DND-41 (cell line): ENCODE measurements at regions not wholly inside any gene's neighbourhood (a gene's known extent, or its start where the extent isn't known, plus 50 kb on each side); places are given as distances from the start of the nearest gene placed in this dataset.

ENCODE experiments used
- ATAC-seq: fragments of 200-7000 bp; cut with Tn5 transposase; 3 replicates; pipeline ENCODE4 v1.9.1; 2021; ENCODE audit warnings: low read depth; ENCODE audit not compliant: insufficient read depth
- DNase-seq: peaks from one replicate; pipeline ENCODE4 v3.0.0-alpha.2; 2020
- H2AFZ ChIP-seq: 2 replicates; pipeline ENCODE4 v1.6.0; 2012; ENCODE audit warnings: low read depth, low read length
- H3K27ac ChIP-seq: 2 replicates; pipeline ENCODE4 v1.5.1; 2012; ENCODE audit warnings: low read length, inconsistent platforms
- H3K27me3 ChIP-seq: fragments of 200-600 bp; sonication (generic); 2 replicates; pipeline ENCODE4 v1.6.0; 2012; ENCODE audit warnings: low read length, mild to moderate bottlenecking, inconsistent platforms; ENCODE audit not compliant: insufficient read depth, poor library complexity
- H3K36me3 ChIP-seq: 2 replicates; pipeline ENCODE4 v1.5.1; 2012; ENCODE audit warnings: low read length, inconsistent platforms; ENCODE audit not compliant: insufficient read depth
- H3K4me1 ChIP-seq: 2 replicates; pipeline ENCODE4 v1.5.1; 2012; ENCODE audit warnings: mild to moderate bottlenecking, low read length; ENCODE audit not compliant: insufficient read depth
- H3K4me2 ChIP-seq: 2 replicates; pipeline ENCODE4 v1.6.0; 2012; ENCODE audit warnings: mild to moderate bottlenecking, moderate library complexity, low read length, inconsistent platforms; ENCODE audit not compliant: insufficient read depth
- H3K4me3 ChIP-seq, 2 experiments: fragments of 200-600 bp in 1 of 2; shearing (Covaris generic) in 1 of 2; 2 replicates each; pipeline ENCODE4 v1.5.1; 2012 to 2016; ENCODE audit warnings: inconsistent platforms in 2 of 2, low read length in 2 of 2, mild to moderate bottlenecking in 2 of 2, low read depth in 1 of 2, moderate library complexity in 1 of 2
- H3K79me2 ChIP-seq: 2 replicates; pipeline ENCODE4 v1.6.0; 2012; ENCODE audit warnings: low read length, inconsistent platforms; ENCODE audit not compliant: insufficient read depth
- H3K9ac ChIP-seq: 2 replicates; pipeline ENCODE4 v1.6.0; 2012; ENCODE audit warnings: low read depth, mild to moderate bottlenecking, inconsistent platforms, low read length, moderate library complexity
- H3K9me3 ChIP-seq: 2 replicates; pipeline ENCODE4 v1.5.1; 2012; ENCODE audit warnings: low read length, moderate library complexity, mild to moderate bottlenecking, inconsistent platforms; ENCODE audit not compliant: insufficient read depth, severe bottlenecking
- H4K20me1 ChIP-seq: 2 replicates; pipeline ENCODE4 v1.6.0; 2012; ENCODE audit warnings: low read length; ENCODE audit not compliant: insufficient read depth
- EZH2 ChIP-seq: IDR thresholded peaks from 3 replicates; pipeline ENCODE4 v1.6.1; 2012; ENCODE audit warnings: borderline replicate concordance, low read depth, mild to moderate bottlenecking, moderate library complexity, low read length, inconsistent platforms; ENCODE audit not compliant: severe bottlenecking
- TF ChIP-seq, protein P1 (sequence below): IDR thresholded peaks from 2 replicates; pipeline ENCODE4 v1.5.1; 2012; ENCODE audit warnings: borderline replicate concordance, low read length, moderate library complexity, mild to moderate bottlenecking; ENCODE audit not compliant: poor library complexity, severe bottlenecking; ENCODE audit errors: extremely low read depth

DNA sequence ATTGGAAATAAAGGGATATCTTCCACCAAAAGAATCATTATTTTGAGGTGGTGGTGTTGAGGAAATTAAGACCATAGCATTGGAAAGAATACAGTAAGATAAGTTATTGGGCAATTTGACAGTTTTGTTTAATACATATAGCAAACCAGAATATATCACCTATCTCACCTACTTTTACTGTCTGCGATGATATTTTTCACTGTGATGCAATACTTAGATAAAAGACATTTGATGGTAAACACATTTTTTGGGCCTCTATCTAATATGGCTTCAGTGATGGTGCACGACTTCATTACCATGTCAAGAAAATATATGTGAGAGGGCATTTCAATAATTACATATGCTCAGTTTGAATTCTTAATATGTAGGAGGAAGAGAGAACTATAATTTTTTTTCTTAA, 93.7 kb upstream of the MAGI2 start:
- Histone ChIP-seq H3K4me1 (no peaks in the 10 kb centered on the region), H3K9me3 (no peaks in the 10 kb centered on the region), H3K9ac (no peak overlapping the region), H3K4me3 (no peak overlapping the region), H3K36me3 (no peaks in the 10 kb centered on the region), H3K27me3 (no peaks in the 10 kb centered on the region), H3K4me2 (no peak overlapping the region), H2AFZ (no peak overlapping the region), H4K20me1 (no peaks in the 10 kb centered on the region), H3K79me2 (no peaks in the 10 kb centered on the region), H3K27ac (no peak overlapping the region)
- TF ChIP-seq, protein P1, sequence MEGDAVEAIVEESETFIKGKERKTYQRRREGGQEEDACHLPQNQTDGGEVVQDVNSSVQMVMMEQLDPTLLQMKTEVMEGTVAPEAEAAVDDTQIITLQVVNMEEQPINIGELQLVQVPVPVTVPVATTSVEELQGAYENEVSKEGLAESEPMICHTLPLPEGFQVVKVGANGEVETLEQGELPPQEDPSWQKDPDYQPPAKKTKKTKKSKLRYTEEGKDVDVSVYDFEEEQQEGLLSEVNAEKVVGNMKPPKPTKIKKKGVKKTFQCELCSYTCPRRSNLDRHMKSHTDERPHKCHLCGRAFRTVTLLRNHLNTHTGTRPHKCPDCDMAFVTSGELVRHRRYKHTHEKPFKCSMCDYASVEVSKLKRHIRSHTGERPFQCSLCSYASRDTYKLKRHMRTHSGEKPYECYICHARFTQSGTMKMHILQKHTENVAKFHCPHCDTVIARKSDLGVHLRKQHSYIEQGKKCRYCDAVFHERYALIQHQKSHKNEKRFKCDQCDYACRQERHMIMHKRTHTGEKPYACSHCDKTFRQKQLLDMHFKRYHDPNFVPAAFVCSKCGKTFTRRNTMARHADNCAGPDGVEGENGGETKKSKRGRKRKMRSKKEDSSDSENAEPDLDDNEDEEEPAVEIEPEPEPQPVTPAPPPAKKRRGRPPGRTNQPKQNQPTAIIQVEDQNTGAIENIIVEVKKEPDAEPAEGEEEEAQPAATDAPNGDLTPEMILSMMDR: no peak
- TF ChIP-seq EZH2: no peak
- DNase-seq: no peak
- no peak for ATAC-seq

DNA sequence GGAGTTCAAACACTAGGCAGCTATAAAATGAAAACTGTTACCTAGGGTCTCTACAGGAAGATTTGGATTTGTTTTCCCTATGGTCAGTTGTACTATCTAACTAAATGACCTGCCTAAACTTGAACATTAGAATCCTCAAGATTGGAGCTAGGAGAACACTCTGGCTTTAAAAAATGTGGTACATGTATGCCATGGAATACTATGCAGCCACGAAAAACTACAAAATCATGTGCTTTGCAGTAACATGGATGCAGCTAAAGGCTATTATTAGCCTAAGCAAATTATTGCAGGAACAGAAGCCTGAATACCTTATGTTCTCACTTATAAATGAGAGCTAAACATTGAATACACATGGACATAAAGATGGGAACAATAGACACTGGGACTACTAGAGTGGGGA, 87.1 kb upstream of the MAGI2 start:
- H3K79me2 ChIP-seq: no peaks in the 10 kb centered on the region
- no peak overlapping the region for H3K9ac ChIP-seq
- DNase-seq (no peak), ATAC-seq (no peak)
- H3K27ac ChIP-seq: no peak overlapping the region
- H3K9me3 ChIP-seq: no peaks in the 10 kb centered on the region
- no peak overlapping the region for H3K4me3 ChIP-seq
- no peak for TF ChIP-seq EZH2
- TF ChIP-seq, protein P1: no peak
- no peaks in the 10 kb centered on the region for H3K36me3 ChIP-seq
- no peak overlapping the region for H2AFZ ChIP-seq
- H3K27me3 ChIP-seq: no peaks in the 10 kb centered on the region
- no peaks in the 10 kb centered on the region for H3K4me1 ChIP-seq
- no peak overlapping the region for H3K4me2 ChIP-seq
- no peaks in the 10 kb centered on the region for H4K20me1 ChIP-seq

DNA sequence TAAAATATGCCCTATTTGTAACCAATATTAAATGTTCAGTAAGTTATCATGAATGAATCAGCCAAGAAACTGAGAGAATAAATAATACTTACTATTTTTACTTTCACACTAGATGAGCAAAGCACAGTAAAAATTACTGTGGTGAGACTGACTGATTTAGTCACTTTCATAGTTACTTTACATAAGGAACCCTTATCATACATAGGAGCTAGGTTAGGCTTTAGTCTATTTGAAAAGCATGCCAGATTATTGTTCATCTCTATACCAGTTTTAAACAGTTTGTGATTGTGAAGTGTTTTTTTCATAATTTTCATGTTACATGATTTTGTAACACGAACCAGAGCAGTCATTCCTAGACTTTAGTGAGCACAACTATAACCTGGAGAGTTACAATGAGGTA, 80.7 kb upstream of the MAGI2 start:
- H3K79me2 ChIP-seq: no peaks in the 10 kb centered on the region
- no peaks in the 10 kb centered on the region for H3K36me3 ChIP-seq
- no peak overlapping the region for H3K4me2 ChIP-seq
- DNase-seq (no peak), ATAC-seq (no peak)
- no peaks in the 10 kb centered on the region for H3K9me3 ChIP-seq
- H4K20me1 ChIP-seq: no peaks in the 10 kb centered on the region
- no peak overlapping the region for H3K27ac ChIP-seq
- H2AFZ ChIP-seq: no peak overlapping the region
- H3K27me3 ChIP-seq: no peaks in the 10 kb centered on the region
- TF ChIP-seq EZH2: no peak
- TF ChIP-seq, protein P1: no peak
- no peak overlapping the region for H3K4me3 ChIP-seq
- no peaks in the 10 kb centered on the region for H3K4me1 ChIP-seq
- no peak overlapping the region for H3K9ac ChIP-seq

DNA sequence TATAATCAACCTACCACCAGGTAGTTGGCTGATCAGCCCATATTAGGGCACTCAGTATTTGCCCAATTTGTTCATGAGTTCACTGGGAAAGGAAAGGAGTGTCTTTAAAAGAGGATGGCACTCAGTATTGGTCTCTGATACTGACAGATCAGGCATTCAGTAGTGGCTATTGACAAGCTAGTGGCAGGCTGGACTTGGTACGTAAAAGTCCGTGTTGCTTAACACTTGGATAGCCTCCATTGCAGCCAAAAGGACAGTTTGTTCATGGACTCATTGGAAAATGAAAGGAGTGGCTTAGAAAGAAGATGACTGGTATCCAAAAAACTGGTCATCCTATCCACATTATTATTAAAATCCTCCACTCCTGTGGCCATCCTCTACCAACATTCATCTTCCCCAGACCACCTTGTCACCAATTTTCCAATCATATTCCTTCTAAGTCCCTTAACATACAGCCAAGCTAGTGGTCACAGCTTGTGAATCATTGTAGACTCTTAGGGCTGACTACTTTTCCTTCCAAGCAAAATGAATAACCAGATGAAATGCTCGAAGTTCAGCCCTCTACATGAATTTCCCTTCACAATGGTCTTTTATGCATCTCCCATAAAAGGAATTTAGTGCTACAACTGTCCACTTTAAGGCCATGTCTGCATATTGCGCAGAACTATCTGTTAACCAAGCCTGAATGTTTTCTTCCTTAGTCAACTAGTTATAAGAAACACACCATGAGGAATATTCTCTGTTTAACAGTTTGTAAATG, 78.6 kb upstream of the MAGI2 start:
- no peaks in the 10 kb centered on the region for H4K20me1 ChIP-seq
- DNase-seq: no peak
- H3K79me2 ChIP-seq: no peaks in the 10 kb centered on the region
- TF ChIP-seq EZH2: no peak
- TF ChIP-seq, protein P1: no peak
- H3K27me3 ChIP-seq: no peaks in the 10 kb centered on the region
- no peak overlapping the region for H3K4me3 ChIP-seq
- no peak overlapping the region for H3K4me2 ChIP-seq
- H2AFZ ChIP-seq: no peak overlapping the region
- H3K27ac ChIP-seq: no peak overlapping the region
- peaks cover 7% of the 10 kb centered on the region; the same call in 1 of the 2 replicates for H3K4me1 ChIP-seq
- no peak overlapping the region for H3K9ac ChIP-seq
- H3K9me3 ChIP-seq: no peaks in the 10 kb centered on the region
- ATAC-seq: no peak
- H3K36me3 ChIP-seq: no peaks in the 10 kb centered on the region
